ENCODE measurements at regions not wholly inside any gene's neighbourhood (a gene's known extent, or its start where the extent isn't known, plus 50 kb on each side); places are given as distances from the start of the nearest gene placed in this dataset.

GRCh38 chr18:2183432-2183831 is 387.9 kb downstream of the METTL4 start:
- no peak for DNase-seq (ENCODE audit: low read depth)
- no peak overlapping the region for H3K4me3 ChIP-seq (ENCODE audit: control insufficient read depth, low read depth, low read length)
- TF ChIP-seq CTCF (IDR thresholded peaks at IDR 0.05; ENCODE audit: control insufficient read depth, insufficient read depth, low read depth, low read length, missing control alignments): no peak

GRCh38 chr18:2186967-2187366 is 384.3 kb downstream of the METTL4 start:
- H3K4me3 ChIP-seq (ENCODE audit: control insufficient read depth, low read depth, low read length): no peak overlapping the region
- no peak for TF ChIP-seq CTCF (IDR thresholded peaks at IDR 0.05; ENCODE audit: control insufficient read depth, insufficient read depth, low read depth, low read length, missing control alignments)
- DNase-seq (ENCODE audit: low read depth): no peak

GRCh38 chr18:2188258-2188657 is 383.0 kb downstream of the METTL4 start:
- no peak for DNase-seq (ENCODE audit: low read depth)
- H3K4me3 ChIP-seq (ENCODE audit: control insufficient read depth, low read depth, low read length): no peak overlapping the region
- TF ChIP-seq CTCF (IDR thresholded peaks at IDR 0.05; ENCODE audit: control insufficient read depth, insufficient read depth, low read depth, low read length, missing control alignments): no peak

GRCh38 chr18:2191180-2191790 is 380.0 kb downstream of the METTL4 start:
- no peak overlapping the region for H3K4me3 ChIP-seq (ENCODE audit: control insufficient read depth, low read depth, low read length)
- no peak for DNase-seq (ENCODE audit: low read depth)
- no peak for TF ChIP-seq CTCF (IDR thresholded peaks at IDR 0.05; ENCODE audit: control insufficient read depth, insufficient read depth, low read depth, low read length, missing control alignments)

- DNase-seq (ENCODE audit: low read depth): no peak
- no peak for TF ChIP-seq CTCF (IDR thresholded peaks at IDR 0.05; ENCODE audit: control insufficient read depth, insufficient read depth, low read depth, low read length, missing control alignments)
- H3K4me3 ChIP-seq (ENCODE audit: control insufficient read depth, low read depth, low read length): no peak overlapping the region
Observed at GRCh38 chr18:2192562-2192961, 378.7 kb downstream of the METTL4 start.

GRCh38 chr18:2197946-2198345 is 373.4 kb downstream of the METTL4 start:
- H3K4me3 ChIP-seq (ENCODE audit: control insufficient read depth, low read depth, low read length): no peak overlapping the region
- no peak for DNase-seq (ENCODE audit: low read depth)
- TF ChIP-seq CTCF (IDR thresholded peaks at IDR 0.05; ENCODE audit: control insufficient read depth, insufficient read depth, low read depth, low read length, missing control alignments): no peak

GRCh38 chr18:2199060-2199459 is 372.2 kb downstream of the METTL4 start:
- no peak for TF ChIP-seq CTCF (IDR thresholded peaks at IDR 0.05; ENCODE audit: control insufficient read depth, insufficient read depth, low read depth, low read length, missing control alignments)
- H3K4me3 ChIP-seq (ENCODE audit: control insufficient read depth, low read depth, low read length): no peak overlapping the region
- DNase-seq (ENCODE audit: low read depth): no peak

Measured in AG09309 (cell line).